GM19023 (cell line): ENCODE measurements at regions not wholly inside any gene's neighbourhood (a gene's known extent, or its start where the extent isn't known, plus 50 kb on each side); places are given as distances from the start of the nearest gene placed in this dataset.
"Not testable (repeated sequence)": the region's sequence is repeated elsewhere in the genome, so short reads cannot be mapped to it uniquely, and the experiment has no call there.

ENCODE experiments used
- ATAC-seq: cut with Tn5 transposase; IDR thresholded peaks from one replicate; pipeline ENCODE4 v1.9.1; 2021; ENCODE audit warnings: mild to moderate bottlenecking, moderate library complexity; ENCODE audit not compliant: unreplicated experiment

GRCh38 chr2:111385226-111385957 lies 264.7 kb downstream of the BCL2L11 start:
- not testable (repeated sequence) for ATAC-seq

GRCh38 chr2:111390605-111391004 lies 269.9 kb downstream of the BCL2L11 start:
- ATAC-seq, result not testable (repeated sequence)

- not testable (repeated sequence) for ATAC-seq
Observed at GRCh38 chr2:111395350-111396128, 274.8 kb downstream of the BCL2L11 start.

DNA sequence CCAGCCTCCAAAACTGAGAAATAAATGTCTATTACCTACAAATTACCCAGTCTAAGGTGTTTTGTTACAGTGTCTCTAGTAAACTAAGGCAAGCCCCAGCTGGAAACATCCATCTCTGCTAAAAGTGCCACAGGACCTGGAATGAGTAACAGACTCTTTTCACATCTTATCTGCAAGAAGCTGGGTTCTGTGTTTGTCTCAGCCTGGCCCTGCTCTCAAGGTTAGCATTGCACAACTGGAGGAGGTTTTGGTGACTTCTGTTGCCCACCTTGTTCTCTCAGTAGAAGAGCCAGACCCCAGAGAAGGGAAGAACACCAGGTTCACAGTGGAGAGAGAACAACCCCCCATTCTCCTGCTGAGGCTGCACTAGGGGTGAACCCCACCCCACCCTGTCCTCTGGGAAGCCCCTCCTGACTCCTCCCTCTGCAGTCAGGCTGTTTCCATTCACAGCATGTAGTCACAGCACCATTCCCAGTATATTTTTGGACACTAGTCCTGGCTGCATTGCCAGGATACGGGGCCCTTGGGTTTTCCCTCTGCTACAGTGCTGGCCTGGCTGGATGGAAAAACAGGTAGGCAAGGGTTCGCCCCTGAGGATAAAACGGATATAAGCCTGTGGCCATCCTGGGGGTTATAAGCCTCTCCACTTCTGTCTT lies 280.0 kb downstream of the BCL2L11 start:
- ATAC-seq, result not testable (repeated sequence)

- not testable (repeated sequence) for ATAC-seq
Observed at GRCh38 chr2:111401270-111402140, 280.8 kb downstream of the BCL2L11 start.

GRCh38 chr2:111402450-111402849 lies 281.7 kb downstream of the BCL2L11 start:
- ATAC-seq, result not testable (repeated sequence)

DNA sequence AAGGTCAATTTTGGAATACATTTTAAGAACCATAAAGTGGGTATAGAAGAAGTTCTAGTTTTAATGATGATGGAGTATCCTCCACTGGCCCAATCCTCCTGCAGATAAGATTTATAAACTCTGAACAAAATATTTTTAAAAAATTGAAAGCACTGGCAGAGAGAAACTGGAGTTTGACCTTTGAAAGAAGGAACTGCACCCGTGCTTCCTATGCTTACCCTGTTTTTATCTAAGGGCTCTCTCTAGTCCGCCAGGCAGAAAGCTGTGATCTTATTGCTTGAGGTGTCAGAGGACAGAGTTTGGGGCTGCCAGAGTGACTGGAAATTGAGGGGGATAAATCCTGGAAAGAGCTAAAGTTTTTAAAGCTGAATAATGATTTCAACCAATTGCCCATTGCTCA lies 282.6 kb downstream of the BCL2L11 start:
- not testable (repeated sequence) for ATAC-seq

DNA sequence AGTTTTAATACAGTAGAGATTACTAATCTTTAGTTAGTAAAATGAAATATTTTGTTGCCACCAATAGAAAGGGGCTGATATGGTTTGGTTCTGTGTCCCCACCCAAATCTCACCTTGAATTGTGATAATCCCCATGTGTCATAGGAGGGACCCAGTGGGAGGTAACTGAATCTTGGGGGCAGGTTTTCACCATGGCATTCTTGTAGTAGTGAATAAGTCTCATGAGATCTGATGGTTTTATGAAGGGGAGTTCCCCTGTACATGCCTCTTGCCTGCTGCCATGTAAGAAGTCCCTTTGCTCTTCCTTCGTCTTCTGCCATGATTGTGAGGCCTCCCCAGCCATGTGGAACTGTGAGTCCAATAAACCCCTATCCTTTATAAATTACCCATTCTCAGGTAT lies 285.9 kb downstream of the BCL2L11 start:
- ATAC-seq, result not testable (repeated sequence)

DNA sequence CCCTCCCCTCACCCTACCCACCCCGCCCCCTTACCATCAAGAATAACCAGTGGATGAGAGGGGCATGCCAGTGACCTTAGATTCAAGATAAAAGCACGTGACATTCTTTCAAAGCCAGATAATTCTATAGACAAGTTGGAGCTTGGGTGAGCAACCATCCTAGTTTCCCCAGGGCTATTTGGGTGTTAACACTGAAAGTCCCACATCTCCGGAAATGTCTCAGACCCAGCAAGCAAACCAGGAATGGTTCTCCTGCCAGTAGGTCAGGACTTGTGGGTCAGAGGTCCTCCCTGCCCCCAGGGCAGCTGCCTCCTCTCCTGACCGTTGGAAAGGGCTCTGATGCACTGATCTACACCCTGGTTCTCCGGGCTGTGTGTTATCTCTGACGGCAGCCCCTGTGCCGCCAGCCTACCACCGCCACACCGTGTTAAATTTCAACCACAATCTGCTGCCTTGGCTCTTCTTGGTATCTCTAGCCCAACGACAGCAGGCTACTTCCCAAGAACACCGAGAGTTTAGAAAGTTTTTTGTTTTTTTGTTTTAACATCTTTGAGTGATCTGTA lies 287.0 kb downstream of the BCL2L11 start:
- ATAC-seq, result not testable (repeated sequence)

DNA sequence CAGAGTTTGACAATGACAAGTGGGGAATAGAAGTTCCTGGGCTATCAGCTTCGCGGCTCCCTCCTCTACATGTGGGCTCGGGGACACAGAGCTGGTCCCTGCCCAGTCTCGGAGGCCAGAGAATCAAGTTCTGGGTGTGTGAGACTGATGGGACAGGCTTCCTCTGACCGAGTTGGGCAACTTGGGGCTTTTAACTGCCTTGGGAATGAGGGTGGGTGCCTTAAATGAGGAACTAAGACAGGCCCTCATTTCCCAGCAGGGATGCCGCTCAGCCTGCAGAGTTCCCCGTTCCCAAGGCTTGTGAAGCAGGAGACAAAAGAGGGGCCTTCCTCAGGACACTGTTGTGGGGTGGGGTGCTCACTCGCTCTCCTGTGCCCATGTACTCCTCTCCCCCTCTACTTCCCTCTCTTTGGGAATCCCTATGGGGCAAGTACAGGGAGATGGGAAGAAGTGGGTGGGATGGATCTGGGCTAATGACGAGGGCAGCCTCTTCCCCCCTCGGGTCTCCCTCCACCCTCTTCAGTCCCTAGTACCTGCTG lies 290.2 kb downstream of the BCL2L11 start:
- ATAC-seq, result not testable (repeated sequence)

- not testable (repeated sequence) for ATAC-seq
Observed at GRCh38 chr2:111411867-111412681, 291.4 kb downstream of the BCL2L11 start.

DNA sequence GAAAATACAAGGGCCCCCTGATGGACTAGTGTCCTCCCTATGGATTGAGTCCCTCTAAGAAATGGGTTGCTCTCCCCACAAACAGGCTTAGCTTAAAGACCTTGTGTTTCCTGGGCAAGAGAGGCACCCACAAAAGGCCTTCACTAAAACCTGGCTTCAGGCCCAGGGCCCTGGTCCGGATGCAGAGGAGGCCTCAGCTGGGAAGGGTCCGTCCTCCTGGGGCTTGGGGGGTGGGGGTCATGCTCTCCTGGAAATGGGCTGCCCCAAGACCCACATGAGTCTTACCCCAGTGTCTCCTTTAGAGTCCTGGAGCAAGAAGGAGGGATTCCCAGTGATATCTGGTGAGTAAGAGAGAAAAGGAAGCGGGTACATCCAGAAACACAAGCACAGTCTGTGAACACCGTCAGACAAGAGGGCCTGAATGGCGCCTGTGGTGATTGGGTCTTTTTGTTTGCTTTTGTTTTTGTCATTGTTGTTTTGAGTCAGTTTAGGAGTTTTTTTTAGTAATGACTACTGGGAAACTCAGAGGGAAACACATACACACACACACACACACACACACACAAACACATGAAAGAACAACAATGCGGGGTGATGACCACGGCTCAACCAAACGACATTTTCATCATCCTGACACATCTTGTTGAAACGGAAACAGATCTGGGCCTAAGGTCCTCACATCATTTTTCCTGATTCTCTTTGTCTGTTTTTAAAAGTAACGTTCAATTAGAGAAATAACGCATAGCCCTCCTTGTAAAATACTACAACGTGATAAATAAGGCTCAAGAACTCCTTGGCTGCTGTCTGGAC lies 292.3 kb downstream of the BCL2L11 start:
- ATAC-seq, result not testable (repeated sequence)

- ATAC-seq, result not testable (repeated sequence)
Observed at GRCh38 chr2:111413950-111414349, 293.2 kb downstream of the BCL2L11 start.

GRCh38 chr2:111415765-111416743 lies 295.3 kb downstream of the BCL2L11 start:
- ATAC-seq, result not testable (repeated sequence)

DNA sequence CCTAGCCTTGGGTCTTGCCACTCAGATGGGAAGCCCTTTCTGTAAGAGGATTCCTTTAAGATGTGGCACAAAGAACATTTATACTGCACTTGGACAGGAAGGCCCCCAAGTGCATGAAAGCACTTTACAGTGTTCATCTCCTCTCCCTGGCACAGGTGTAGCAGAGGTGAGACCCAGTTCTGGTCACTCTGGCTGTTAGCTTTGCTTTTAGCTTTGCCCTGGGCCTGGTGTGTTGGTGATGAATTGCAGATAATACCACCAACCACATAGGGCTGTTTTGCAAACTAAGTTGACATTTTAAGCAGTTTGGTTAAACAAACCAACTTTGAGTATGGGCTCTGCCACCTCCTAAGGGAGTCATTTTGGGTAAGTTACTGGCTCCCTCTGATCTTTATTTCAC lies 296.3 kb downstream of the BCL2L11 start:
- not testable (repeated sequence) for ATAC-seq

- ATAC-seq, result not testable (repeated sequence)
Observed at GRCh38 chr2:111418091-111418875, 297.6 kb downstream of the BCL2L11 start.
